A204.1 (cell line): ENCODE measurements at regions not wholly inside any gene's neighbourhood (a gene's known extent, or its start where the extent isn't known, plus 50 kb on each side); places are given as distances from the start of the nearest gene placed in this dataset.
"Not testable (repeated sequence)": the region's sequence is repeated elsewhere in the genome, so short reads cannot be mapped to it uniquely, and the experiment has no call there.

Experiments
- FAIRE-seq: peaks from 2 replicates; lab custom pipeline; 2012; peaks lifted over from hg19 to GRCh38; lab: Jason Lieb, UNC

DNA sequence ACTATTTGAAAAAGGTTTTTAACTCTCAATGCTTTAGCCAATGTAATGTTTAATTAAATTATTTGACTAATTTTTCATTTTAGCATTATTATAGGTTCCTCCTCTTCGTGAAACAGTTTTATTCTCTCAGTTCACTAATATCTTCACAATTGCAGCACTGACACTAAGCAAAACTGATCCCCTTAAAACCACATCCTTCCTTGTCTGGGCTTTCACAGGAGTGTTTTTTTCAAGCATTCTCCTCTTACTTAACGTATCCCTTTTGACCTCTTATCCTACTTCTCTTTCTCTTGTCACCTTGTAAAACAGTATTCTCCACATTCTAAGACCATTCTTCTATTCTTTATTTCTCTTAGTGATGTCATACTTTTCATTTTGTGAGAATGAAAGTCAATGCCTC, 112.8 kb downstream of the DSC3 start:
- no peak for FAIRE-seq

DNA sequence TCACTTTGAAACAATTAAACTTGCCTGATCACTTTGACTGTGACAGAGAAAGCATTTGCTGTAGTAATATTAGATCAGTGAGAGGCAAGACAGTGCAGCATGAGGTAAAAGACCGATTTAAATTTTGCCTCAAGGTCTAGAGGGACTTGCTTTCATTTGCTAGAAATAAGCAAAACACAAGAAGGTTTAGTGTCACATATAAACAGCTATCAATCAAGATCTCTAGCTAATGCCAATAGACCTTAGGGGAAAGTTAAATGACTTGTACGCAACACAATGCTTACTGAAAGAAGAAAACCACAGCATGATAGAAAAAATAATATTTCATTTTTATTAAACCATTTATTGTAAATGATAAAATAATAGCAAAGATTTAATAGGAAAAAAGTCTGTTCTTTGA, 113.5 kb downstream of the DSC3 start:
- no peak for FAIRE-seq

DNA sequence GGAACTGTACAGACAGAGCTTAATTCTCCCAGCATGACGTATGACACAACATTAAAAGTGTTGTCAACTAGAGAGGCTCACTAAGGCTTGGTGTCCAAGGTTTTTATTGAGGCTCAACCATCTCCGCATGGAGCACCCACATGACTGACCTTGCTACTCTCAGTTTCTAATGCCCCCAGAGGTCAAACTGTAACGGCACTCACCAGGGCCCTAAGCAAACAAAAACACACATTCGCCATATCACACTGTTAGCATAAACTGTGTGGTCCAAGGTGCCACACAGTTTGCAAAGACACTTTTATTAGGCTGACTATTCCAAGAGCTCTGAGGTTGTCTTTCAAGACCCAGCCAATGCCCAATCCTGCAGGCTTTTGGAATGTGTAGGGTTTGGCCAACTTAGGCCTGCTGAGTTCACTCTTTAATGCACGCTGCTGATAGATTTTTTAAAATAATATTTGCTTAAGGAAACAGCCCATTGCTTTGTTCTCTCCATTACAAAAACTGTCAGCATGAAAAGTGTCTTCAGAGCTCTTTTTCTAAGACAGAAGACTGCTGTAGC, 114.9 kb downstream of the DSC3 start:
- FAIRE-seq, result no peak

DNA sequence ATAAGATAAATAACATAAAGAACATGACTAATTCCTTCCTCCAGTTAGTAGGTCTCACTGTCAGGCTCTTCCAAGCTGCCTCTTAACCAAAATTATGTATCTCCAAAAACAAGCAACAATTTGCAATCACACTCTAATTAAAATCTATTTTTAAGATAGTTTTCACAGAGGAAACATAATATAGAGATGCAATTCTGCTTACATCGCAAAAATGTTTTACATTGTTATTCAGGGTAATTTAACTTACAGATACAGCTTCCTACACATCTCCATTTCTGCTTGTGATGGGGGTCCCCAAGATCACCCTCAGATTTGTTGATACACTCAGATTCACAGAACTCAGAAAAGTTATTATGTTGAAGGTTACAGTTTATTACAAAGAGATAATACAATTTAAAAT, 115.5 kb downstream of the DSC3 start:
- no peak for FAIRE-seq

DNA sequence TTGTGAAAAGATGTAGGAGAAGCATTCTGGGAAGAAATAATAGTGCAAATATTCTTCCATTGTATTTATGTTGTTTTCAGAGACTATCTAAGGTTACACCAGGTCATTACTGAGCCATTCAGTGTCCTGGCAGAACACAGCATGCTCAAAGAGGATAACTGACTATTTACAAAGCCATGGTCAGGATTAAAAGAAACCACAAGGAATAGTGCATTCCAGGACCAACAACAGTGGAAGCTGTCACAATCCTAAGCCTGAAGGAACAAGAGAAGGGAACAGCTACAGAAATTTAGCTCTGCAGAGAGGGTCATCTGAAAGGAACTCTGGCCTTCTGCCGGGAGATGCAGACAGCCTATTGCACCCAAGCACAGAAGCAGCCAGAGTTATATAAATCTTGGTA, 116.7 kb downstream of the DSC3 start:
- no peak for FAIRE-seq

DNA sequence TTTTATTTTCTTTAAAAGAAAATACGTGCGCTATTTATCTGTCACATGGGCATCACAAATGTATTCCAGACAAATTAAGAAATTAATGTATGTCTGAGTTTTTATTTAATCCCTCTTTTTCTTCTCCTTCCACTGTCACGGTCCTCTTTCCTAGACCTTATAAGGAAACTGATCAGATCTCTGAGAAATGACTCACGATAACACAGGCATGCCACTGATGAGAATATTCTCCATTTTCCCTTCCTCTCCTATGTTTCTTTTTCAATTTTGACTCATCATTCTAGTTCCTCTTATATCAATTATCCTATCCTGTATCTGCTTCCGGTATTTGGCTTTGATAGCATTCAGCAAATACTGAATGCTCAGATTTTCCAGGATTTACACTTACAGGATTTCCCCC, 121.8 kb downstream of the DSC3 start:
- no peak for FAIRE-seq

DNA sequence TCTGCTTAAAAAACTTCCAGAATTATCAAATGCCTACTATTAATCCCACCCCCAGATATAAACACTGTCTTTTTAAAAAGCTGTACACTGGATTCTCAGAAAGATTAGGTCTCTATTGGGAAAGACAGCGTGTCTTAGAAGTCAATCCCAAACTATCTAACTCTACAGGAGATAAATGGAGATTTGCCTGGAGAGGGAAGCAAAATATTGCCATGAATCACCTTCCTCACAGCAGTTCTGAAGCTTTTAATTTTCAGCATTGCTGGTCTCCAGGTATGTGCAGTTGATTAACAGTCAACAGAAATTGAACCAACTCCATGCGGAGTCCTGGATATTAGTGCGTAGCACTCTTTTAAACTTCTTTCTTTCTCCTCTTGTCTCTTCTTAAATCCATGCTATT, 122.2 kb downstream of the DSC3 start:
- FAIRE-seq, result no peak

DNA sequence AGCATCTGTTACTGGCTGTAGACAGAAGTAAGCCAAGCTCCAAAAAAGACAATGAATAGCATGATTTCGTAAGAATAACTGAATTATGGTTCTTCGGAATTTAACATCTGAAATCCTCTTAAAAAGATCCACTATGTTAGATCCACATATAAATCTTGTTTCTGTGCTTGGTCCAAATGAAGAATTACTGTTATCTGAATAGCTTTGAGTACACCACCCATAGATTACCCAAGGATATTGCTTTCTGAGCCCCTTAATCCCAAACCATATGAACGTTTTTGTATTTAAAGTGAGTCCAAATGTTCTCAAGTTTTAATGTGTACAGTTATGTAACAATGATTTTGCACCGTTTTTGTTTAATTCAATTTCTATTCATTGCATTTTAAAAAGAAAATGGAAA, 124.9 kb downstream of the DSC3 start:
- no peak for FAIRE-seq

DNA sequence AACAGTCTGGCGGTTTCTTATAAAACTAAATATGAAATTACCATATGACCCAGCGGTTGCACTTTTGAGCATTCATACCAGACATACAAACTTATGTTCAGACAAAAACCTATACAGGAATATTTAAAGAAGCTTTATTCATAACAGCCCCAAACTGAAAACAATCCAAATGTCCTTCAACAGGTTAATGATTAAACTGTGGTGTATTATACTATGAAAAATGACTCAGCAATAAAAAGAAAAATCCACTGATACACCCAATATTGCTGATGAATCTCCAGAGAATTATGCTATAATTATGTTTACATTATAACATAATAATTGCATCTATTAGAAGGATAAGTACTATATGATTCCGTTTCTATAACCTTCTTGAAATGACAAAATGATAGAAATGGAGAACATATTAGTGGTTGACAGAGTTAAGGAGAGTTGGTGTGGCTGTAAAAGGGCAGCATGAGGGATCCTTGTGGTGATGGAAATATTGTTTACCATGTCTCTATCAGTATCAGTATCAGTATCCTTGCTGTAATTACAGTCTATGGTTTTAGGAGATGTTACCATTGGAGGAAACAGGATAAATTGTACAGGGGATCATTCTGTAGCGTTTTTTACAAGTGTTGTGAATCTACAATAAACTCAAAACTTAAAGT, 127.1 kb downstream of the DSC3 start:
- FAIRE-seq, result no peak

DNA sequence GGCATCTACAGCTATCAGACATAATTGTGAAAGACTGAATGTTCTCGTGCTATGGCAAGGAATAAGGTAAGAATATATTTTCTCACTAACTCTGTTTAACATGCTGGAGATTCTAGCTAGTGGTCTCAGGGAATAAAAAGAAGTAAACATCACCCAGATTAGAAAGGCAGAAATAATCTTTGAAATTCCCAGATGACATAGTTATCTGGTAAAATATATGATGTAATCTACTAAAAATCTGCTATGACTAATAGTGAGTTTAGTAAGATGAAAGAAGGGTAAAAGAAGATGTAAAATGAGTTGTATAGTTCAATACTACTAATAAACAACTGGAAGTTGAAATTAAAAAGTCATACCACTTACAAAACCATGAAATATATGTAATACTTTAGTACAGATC, 134.2 kb downstream of the DSC3 start:
- no peak for FAIRE-seq

DNA sequence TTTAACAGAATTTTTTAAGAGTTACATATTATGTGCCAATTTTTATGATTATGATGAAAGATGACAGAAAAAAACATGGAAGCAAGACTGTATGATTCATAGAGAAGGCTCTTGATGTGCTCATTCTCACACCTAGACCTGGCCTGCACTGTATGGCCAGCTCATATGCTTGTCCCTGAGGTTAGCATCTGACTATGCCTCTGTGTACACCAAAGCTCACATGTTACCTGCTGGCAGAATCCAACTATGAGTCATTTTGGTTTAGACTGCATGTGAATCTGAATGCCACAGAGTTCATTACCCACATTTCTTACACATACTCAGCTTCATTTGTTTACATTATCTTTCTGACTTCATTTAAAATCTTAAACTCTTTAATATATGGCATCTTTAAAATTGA, 139.0 kb downstream of the DSC3 start:
- no peak for FAIRE-seq

DNA sequence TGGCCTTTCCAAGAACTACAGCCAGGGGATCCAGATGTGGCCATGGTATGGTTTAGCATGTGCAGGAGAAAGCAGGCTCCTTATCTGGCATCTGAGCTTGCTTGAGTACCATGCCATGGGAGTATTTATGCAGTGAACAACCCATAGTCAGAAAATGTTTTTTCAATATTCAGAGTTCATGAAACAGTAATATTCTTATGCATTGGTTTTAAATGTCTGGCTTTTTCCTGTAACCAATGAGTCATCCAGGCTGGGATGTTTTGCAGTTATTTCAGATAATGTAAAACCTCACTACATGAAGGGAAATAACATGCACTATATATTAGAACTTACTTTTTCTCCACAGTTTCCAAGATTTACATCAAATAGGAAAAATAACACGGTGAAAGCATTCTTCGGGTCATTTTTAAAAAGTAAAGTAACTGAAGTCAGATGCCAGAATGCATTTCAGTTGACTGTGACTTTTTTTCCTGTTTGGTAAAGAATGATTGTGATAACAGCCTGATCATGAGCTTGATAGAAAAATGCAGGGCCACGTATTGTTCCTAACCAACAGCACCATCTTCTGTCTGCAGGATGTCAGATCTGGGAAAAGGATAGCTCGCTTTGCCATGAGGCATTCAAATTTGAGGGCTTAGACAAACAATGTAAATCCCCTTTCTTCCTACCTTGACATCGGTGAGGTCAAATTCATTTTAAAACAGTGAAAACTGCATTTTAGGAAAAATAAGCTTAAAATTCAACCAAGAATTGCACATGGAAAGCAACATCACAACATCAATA, 152.8 kb downstream of the DSC3 start:
- FAIRE-seq, result no peak

DNA sequence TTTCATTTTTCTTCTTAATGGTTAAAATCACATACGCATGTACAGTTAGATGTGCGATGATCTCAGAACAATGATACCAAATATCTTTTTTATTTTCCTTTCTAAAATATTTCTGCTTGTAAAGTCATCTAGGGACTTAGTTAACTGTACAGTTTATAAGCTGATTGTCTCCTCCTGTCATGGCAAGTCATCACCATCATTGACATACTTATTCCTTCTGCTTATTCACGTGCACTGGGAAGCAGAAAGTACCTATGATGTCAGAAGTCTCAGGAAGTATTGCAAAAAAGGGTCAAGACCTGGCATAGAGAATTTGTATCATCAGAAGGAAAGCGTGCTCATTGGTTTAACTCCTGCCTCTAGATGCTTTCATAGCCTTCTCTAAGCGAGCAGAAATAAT, 154.2 kb downstream of the DSC3 start:
- FAIRE-seq, result no peak

DNA sequence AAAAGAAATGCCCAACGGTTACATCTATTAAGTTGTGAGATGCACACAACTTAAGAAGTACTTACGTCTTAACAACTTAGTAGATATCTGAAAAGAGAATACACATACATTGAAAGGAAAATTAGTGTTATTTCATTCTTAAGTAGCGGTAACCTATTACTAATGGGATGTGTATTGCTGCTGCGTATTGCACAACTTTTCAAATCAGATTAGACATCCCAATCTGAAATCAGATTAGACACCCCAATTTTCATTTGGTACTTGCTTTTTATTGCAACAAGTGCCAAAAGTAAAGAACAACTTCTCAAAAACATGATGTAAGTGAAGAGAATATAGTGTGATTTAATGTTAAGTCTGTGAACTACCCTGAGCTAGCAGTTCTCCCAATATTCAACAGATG, 155.5 kb downstream of the DSC3 start:
- no peak for FAIRE-seq

DNA sequence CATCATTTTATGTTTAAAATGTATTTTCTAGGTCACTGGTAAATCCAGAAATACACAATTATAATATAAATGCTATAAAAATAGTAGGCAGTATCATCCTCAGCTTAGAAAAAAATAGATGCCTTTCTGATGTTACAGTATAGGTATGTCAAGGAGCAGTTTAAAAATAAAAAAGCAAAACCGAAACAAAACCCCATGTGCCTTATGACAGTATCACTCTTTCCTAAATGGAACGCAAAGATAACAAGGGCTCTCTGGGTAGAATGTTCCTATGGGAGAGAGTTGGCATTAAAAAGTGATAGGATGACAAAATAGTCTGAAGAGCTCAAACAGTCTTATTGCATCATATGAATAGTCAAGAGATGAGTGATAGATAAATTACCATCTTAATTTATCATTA, 172.1 kb downstream of the DSC3 start:
- no peak for FAIRE-seq

DNA sequence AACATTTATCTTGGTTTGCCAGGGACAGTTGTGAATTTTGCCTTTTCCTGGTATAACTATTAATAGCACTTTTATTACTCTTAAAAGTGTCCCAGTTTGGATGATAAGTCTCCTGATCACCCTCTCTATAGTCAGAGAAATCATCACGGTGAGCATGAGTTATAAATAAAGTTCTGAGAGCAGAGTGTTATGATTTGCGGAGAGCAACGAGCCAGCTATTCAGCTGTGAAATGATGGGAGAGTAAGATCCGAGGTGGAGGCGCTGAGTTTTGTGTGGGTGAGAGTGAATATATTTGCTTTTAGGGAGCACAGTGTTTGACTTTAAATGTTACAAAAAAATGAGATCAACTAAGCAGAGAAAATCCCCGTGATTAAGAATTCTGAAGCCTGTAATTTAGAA, 179.6 kb downstream of the DSC3 start:
- no peak for FAIRE-seq

DNA sequence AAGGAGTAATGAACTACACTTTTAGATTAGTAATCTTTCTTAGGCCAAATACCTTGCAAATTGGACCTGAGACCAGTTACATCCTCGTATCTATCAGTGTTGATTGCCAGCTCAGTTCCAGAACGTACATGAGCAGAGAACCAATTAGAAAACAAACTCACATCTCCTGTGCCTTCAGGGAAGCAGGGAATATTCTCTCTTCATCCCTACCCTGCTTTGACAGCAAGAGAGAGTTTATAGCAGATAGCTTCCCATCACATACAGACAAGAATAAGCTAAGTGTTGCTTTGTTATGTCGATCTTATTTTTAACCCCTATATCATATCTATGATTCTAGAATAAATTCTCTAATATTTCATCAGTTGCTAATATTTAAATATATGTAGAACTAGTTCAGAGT, 181.8 kb downstream of the DSC3 start:
- no peak for FAIRE-seq

DNA sequence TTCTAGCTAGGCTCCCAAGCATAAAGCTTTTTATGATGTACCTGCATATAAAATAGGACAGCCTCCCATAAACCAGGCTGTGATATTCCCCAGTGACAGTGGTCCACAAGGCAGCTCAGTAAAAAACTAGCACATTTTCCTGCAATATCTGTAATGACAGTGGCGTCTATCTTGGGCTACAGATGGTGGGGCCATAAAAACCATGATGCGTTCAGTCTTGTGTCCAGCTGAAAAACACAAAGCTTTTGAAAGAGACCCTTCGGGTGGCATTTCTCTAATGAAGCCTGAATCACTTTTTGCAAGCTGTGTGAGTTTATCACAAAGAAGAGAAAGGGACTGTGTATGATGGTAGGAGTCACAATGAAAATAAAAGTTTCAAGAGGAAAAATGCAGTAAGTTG, 183.5 kb downstream of the DSC3 start:
- no peak for FAIRE-seq

DNA sequence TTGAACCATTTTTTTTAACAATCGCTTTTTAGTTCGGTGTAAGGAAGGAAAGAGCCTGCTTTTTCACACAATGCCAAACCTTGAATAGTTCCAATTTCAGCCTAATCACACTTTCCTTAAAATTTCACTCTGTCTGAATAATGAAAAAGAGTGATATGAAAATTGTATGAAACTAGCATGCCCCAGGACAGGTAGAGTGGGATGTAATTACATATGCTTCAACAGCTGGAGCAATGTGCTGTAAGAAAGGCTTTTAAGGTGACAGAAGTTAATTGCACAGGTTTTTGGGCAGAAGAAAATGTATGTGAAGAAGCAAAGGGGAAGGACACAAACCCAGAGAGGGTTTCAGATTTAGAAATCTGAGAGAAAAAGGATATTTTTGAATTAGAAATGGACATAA, 184.0 kb downstream of the DSC3 start:
- FAIRE-seq, result no peak

DNA sequence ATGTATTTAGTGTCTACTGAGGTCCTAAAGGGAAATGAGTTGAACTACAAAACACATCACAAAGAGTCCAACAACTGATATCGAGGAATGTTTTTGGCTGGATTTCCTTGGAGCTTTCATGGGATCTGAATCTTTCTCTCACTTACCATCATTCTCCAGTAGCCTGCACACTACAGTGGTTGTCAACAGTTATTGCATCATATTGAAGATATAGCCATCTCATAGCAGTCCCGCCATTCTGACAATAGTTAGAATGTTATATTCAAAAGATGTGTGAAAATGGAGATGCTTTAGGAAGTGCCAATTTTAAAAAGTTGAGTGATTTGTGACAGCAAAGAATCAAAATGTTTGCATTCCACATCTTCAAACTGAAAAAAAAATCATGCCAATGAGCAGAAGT, 186.8 kb downstream of the DSC3 start:
- no peak for FAIRE-seq

DNA sequence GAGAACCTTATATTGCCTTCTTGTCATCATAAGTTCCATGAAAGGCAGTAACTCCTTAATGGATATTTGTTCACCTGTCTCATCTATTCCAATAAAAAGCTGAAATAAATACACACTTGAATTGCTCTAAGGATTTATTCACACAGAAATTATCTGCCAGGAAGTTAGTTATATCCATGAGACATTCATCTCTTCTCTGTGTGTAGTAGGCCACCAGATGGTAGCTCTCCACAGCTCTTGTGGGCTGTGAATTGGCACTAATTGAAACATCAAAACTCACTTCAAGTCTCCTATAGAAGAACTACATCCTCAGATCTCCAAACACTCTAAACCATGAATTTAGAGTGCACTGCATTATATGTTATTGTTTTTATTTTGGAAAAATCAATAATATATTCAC, 189.6 kb downstream of the DSC3 start:
- no peak for FAIRE-seq

DNA sequence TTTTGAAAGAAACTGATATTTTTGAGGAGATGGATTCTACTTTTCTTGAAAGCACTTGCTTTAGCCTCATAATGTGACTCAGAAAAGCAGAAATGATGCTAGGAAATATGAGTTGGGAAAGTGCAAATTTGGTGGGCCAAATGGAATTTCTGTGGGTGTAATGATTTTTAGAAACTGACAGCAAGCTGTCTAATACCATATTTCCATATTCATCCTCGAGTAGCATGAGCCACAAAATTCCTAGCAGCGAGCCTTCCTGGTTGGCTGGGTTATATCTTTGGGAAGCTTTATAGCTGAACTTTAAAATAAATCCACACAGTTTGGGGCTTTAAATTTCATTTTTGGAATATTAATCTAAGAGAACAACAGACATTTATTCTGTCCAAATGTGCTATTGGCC, 190.0 kb downstream of the DSC3 start:
- no peak for FAIRE-seq

DNA sequence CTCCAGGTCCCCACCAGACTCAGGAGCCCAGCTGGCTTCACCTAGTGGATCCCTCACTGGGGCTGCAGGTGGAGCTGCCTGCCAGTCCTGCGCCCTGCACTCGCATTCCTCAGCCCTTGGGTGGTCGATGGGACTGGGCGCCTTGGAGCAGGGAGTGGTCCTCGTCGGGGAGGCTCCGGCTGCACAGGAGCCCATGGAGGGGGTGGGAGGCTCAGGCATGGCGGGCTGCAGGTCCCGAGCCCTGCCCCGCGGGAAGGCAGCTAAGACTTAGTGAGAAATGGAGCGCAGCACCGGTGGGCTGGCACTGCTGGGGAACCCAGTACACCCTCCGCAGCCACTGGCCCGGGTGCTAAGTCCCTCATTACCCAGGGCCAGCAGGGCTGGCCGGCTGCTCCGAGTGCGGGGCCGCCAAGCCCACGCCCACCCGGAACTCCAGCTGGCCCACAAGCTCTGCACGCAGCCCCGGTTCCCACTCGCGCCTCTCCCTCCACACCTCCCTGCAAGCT, 203.4 kb downstream of the DSC3 start:
- not testable (repeated sequence) for FAIRE-seq

DNA sequence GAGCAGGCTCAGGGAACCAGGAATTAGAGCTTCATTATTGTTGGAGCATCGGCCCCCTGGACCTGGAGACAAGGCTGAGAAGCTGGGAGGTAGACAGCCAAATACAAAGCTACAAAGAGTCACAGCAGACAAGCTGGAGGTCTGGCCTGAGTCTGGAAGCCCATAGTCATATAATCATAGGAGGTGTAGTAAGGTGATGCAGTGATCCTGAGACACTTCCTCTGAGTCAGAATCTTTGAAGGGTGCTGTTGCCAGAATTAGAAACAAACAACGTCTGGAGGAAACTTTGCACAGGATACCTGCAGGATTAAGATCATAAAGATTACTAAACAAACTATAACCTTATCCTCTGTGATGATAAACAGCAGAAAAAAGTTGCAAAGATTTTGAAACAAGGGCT, 213.8 kb downstream of the DSC3 start:
- no peak for FAIRE-seq
